ENCODE measurements at regions not wholly inside any gene's neighbourhood (a gene's known extent, or its start where the extent isn't known, plus 50 kb on each side); places are given as distances from the start of the nearest gene placed in this dataset.

GRCh38 chr2:235140801-235141081 lies 188.9 kb downstream of the SH3BP4 start:
- intact Hi-C loops (cut with micrococcal nuclease) = no loop called here

GRCh38 chr2:235141411-235142128 lies 189.8 kb downstream of the SH3BP4 start:
- intact Hi-C loops (cut with micrococcal nuclease) = no loop called here

GRCh38 chr2:235142601-235143000 lies 190.8 kb downstream of the SH3BP4 start:
- intact Hi-C loops (cut with micrococcal nuclease) = no loop called here

GRCh38 chr2:235143789-235144188 lies 192.0 kb downstream of the SH3BP4 start:
- intact Hi-C loops (cut with micrococcal nuclease) = no loop called here

GRCh38 chr2:235144291-235144690 lies 192.5 kb downstream of the SH3BP4 start:
- intact Hi-C loops (cut with micrococcal nuclease) = no loop called here

- intact Hi-C loops (cut with micrococcal nuclease) = no loop called here
These were observed 194.4 kb downstream of the SH3BP4 start for GRCh38 chr2:235146206-235146605.

GRCh38 chr2:235146871-235147565 lies 195.2 kb downstream of the SH3BP4 start:
- intact Hi-C loops (cut with micrococcal nuclease) = no loop called here

GRCh38 chr2:235148201-235149170 lies 196.7 kb downstream of the SH3BP4 start:
- intact Hi-C loops (cut with micrococcal nuclease) = no loop called here

- intact Hi-C loops (cut with micrococcal nuclease) = no loop called here
These were observed 197.4 kb downstream of the SH3BP4 start for GRCh38 chr2:235149240-235149659.

- intact Hi-C loops (cut with micrococcal nuclease) = no loop called here
These were observed 197.9 kb downstream of the SH3BP4 start for GRCh38 chr2:235149736-235150135.

GRCh38 chr2:235151152-235151551 lies 199.3 kb downstream of the SH3BP4 start:
- intact Hi-C loops (cut with micrococcal nuclease) = no loop called here

GRCh38 chr2:235155163-235155562 lies 203.3 kb downstream of the SH3BP4 start:
- intact Hi-C loops (cut with micrococcal nuclease) = no loop called here

- intact Hi-C loops (cut with micrococcal nuclease) = no loop called here
These were observed 204.2 kb downstream of the SH3BP4 start for GRCh38 chr2:235156055-235156454.

- intact Hi-C loops (cut with micrococcal nuclease) = no loop called here
These were observed 206.1 kb downstream of the SH3BP4 start for GRCh38 chr2:235157746-235158482.

GRCh38 chr2:235160281-235160810 lies 208.5 kb downstream of the SH3BP4 start:
- intact Hi-C loops (cut with micrococcal nuclease) = no loop called here

- intact Hi-C loops (cut with micrococcal nuclease) = no loop called here
These were observed 209.7 kb downstream of the SH3BP4 start for GRCh38 chr2:235161565-235161964.

- intact Hi-C loops (cut with micrococcal nuclease) = no loop called here
These were observed 210.4 kb downstream of the SH3BP4 start for GRCh38 chr2:235162082-235162836.

- intact Hi-C loops (cut with micrococcal nuclease) = no loop called here
These were observed 211.0 kb downstream of the SH3BP4 start for GRCh38 chr2:235162837-235163197.

GRCh38 chr2:235165136-235165535 lies 213.3 kb downstream of the SH3BP4 start:
- intact Hi-C loops (cut with micrococcal nuclease) = no loop called here

- intact Hi-C loops (cut with micrococcal nuclease) = no loop called here
These were observed 213.8 kb downstream of the SH3BP4 start for GRCh38 chr2:235165631-235166030.
